MM.1S (cell line): ENCODE measurements at regions not wholly inside any gene's neighbourhood (a gene's known extent, or its start where the extent isn't known, plus 50 kb on each side); places are given as distances from the start of the nearest gene placed in this dataset.

Source experiments
- DNase-seq: peaks from one replicate; pipeline ENCODE4 v3.0.0-alpha.2; 2015
- H2AFZ ChIP-seq: fragments of 300-600 bp; sonication (generic); 2 replicates; pipeline ENCODE4 v1.6.0; 2016; ENCODE audit warnings: antibody characterized with exemption, low read length
- H3F3A ChIP-seq: fragments of 300-600 bp; sonication (generic); 2 replicates; pipeline ENCODE4 v1.6.1; 2016; ENCODE audit warnings: mild to moderate bottlenecking, antibody characterized with exemption, low read length, moderate library complexity, mixed read lengths; ENCODE audit not compliant: insufficient read depth
- H3K27ac ChIP-seq: fragments of 300-600 bp; sonication (generic); 2 replicates; pipeline ENCODE4 v1.5.1; 2016; ENCODE audit warnings: mild to moderate bottlenecking, low read length
- H3K27me3 ChIP-seq: fragments of 300-600 bp; sonication (generic); replicated peaks from 2 replicates; pipeline ENCODE4 v1.6.0; 2016; ENCODE audit warnings: low read length; ENCODE audit not compliant: insufficient read depth
- H3K36me3 ChIP-seq: fragments of 300-600 bp; sonication (generic); replicated peaks from 2 replicates; pipeline ENCODE4 v1.6.1; 2016; ENCODE audit warnings: mild to moderate bottlenecking, low read length, mixed read lengths; ENCODE audit not compliant: insufficient read depth
- H3K4me1 ChIP-seq: fragments of 300-600 bp; sonication (generic); 2 replicates; pipeline ENCODE4 v1.6.1; 2016; ENCODE audit warnings: low read length, mixed read lengths
- H3K4me2 ChIP-seq: fragments of 300-600 bp; sonication (generic); 2 replicates; pipeline ENCODE4 v1.6.0; 2016; ENCODE audit warnings: low read depth, low read length
- H3K4me3 ChIP-seq: fragments of 300-600 bp; sonication (generic); 2 replicates; pipeline ENCODE4 v1.5.1; 2016; ENCODE audit warnings: low read length, mixed read lengths
- H3K79me2 ChIP-seq: fragments of 300-600 bp; sonication (generic); 2 replicates; pipeline ENCODE4 v1.6.1; 2016; ENCODE audit warnings: mixed run types, low read length, mixed read lengths
- H3K9ac ChIP-seq: fragments of 300-600 bp; sonication (generic); 2 replicates; pipeline ENCODE4 v1.6.1; 2016; ENCODE audit warnings: low read length, mixed read lengths
- H3K9me2 ChIP-seq: fragments of 300-600 bp; sonication (generic); replicated peaks from 2 replicates; pipeline ENCODE4 v1.6.1; 2016; ENCODE audit warnings: mild to moderate bottlenecking, low read length, mixed read lengths; ENCODE audit not compliant: insufficient read depth
- H3K9me3 ChIP-seq: fragments of 300-600 bp; sonication (generic); replicated peaks from 2 replicates; pipeline ENCODE4 v1.6.1; 2016; ENCODE audit warnings: mild to moderate bottlenecking, low read length, mixed read lengths; ENCODE audit not compliant: insufficient read depth
- H4K20me1 ChIP-seq: fragments of 300-600 bp; sonication (generic); 2 replicates; pipeline ENCODE4 v1.6.1; 2016; ENCODE audit warnings: mild to moderate bottlenecking, low read length, moderate library complexity, mixed read lengths; ENCODE audit not compliant: insufficient read depth
- EZH2 ChIP-seq: fragments of 300-600 bp; sonication (generic); optimal IDR thresholded peaks from 2 replicates; pipeline ENCODE3; 2017; ENCODE audit warnings: low read depth, mild to moderate bottlenecking, antibody characterized with exemption, low read length, mixed read lengths
- EZH2phosphoT487 ChIP-seq: fragments of 300-600 bp; sonication (generic); IDR thresholded peaks from 2 replicates; pipeline ENCODE4 v1.6.1; 2018; ENCODE audit warnings: antibody characterized with exemption, low read length
- TF ChIP-seq, protein P1 (sequence below): fragments of 300-600 bp; sonication (generic); IDR thresholded peaks from 2 replicates; pipeline ENCODE4 v1.5.1; 2016; ENCODE audit warnings: antibody characterized with exemption, low read length, mixed read lengths

DNA sequence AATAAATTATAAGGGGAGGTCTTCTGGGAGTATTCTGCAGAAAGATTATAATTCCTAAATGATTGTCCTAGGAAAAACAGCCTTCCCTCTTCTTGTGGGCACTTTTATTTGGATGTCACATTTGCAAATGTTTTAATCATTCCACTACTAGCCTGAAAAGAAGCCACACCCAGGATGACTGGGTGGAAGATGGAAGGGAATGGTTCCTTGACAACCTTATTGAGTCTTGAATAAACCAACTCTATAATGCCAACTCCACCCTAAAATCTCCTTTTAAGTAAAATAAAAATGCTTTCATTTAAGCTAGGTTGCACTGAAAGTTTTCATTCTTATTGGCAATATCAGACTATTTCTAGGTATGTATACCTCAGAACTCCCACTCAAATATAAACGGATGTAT, 494.6 kb downstream of the RFC3 start:
- no peaks in the 10 kb centered on the region for H3K9me2 ChIP-seq
- no peak overlapping the region for H3K27ac ChIP-seq
- no peaks in the 10 kb centered on the region for H3K27me3 ChIP-seq
- H3K36me3 ChIP-seq, result no peaks in the 10 kb centered on the region
- H2AFZ ChIP-seq, result no peak overlapping the region
- H3K4me3 ChIP-seq, result no peak overlapping the region
- H3K4me1 ChIP-seq, result no peaks in the 10 kb centered on the region
- H4K20me1 ChIP-seq, result no peaks in the 10 kb centered on the region
- DNase-seq, result no peak
- no peaks in the 10 kb centered on the region for H3K9me3 ChIP-seq
- H3F3A ChIP-seq, result no peaks in the 10 kb centered on the region
- H3K79me2 ChIP-seq, result no peaks in the 10 kb centered on the region
- H3K9ac ChIP-seq, result no peak overlapping the region
- no peak overlapping the region for H3K4me2 ChIP-seq
- no peak for TF ChIP-seq EZH2phosphoT487
- TF ChIP-seq EZH2, result no peak
- TF ChIP-seq, protein P1, sequence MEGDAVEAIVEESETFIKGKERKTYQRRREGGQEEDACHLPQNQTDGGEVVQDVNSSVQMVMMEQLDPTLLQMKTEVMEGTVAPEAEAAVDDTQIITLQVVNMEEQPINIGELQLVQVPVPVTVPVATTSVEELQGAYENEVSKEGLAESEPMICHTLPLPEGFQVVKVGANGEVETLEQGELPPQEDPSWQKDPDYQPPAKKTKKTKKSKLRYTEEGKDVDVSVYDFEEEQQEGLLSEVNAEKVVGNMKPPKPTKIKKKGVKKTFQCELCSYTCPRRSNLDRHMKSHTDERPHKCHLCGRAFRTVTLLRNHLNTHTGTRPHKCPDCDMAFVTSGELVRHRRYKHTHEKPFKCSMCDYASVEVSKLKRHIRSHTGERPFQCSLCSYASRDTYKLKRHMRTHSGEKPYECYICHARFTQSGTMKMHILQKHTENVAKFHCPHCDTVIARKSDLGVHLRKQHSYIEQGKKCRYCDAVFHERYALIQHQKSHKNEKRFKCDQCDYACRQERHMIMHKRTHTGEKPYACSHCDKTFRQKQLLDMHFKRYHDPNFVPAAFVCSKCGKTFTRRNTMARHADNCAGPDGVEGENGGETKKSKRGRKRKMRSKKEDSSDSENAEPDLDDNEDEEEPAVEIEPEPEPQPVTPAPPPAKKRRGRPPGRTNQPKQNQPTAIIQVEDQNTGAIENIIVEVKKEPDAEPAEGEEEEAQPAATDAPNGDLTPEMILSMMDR, result no peak

DNA sequence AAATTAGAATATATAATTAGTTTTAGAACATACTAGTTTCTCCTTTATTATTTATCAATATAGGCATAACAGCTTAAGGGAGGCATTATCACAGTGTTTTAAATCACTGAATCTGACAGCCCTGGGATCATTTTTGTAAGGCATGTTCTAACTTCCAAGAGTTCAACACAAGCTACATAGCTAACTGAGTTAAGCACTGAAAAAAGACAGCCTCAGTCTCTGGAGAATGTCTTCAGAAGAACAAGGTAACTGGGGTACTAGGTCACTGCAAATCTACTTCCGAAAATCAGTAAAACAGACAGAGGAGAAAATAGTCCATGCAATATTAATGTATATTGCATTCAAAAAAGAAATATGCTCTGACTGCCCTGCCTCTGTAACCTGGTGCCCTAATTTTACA, 502.1 kb downstream of the RFC3 start:
- Histone ChIP-seq H3K4me2 (no peak overlapping the region), H3F3A (no peaks in the 10 kb centered on the region), H3K27me3 (no peaks in the 10 kb centered on the region), H3K4me3 (no peak overlapping the region), H3K36me3 (no peaks in the 10 kb centered on the region), H3K9ac (no peak overlapping the region), H3K9me2 (no peaks in the 10 kb centered on the region), H3K4me1 (no peaks in the 10 kb centered on the region), H3K27ac (no peak overlapping the region), H2AFZ (no peak overlapping the region), H3K9me3 (no peaks in the 10 kb centered on the region), H4K20me1 (no peaks in the 10 kb centered on the region), H3K79me2 (no peaks in the 10 kb centered on the region)
- no peak for TF ChIP-seq EZH2phosphoT487
- TF ChIP-seq, protein P1, result no peak
- TF ChIP-seq EZH2, result no peak
- DNase-seq, result no peak

DNA sequence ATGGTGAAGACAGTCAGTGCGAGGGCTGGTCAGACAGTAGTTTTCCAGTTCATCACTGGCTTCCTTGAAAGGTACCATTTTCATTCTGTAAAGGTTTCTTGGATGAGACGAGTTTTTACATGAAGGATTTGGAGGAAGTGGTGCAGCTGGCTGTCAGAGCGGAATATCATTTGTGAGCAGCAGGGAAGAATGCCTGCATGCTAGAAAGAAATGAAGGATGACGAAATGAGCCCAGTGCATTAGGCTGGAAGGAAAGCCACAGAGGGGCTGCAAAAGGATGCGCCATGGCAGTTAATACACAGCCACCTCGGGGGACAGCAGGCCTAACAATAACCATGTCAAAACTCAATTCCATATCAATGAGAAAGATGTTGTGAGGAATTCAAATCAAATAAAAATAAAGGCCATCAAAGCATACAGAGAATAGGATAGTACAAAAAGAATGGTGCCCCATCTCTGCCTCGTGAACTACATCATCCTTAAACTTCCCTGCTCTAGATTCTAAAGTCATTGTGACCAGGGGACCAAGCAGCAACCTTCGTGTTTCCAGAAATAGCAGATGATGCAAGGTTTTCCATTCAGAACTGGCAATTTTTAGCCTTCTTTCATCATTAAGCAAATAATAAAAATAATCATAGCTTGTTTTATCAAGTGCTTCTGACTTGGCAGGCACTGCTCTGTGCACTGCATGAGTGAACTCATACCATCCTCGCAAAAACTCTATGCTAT, 504.2 kb downstream of the RFC3 start:
- no peak for TF ChIP-seq EZH2
- TF ChIP-seq EZH2phosphoT487, result no peak
- TF ChIP-seq, protein P1, result no peak

More for the DNA sequence above, 504.2 kb downstream of the RFC3 start:
- Histone ChIP-seq H3K27me3 (no peaks in the 10 kb centered on the region), H3K4me3 (no peak overlapping the region), H3K4me2 (no peak overlapping the region), H4K20me1 (no peaks in the 10 kb centered on the region), H3K4me1 (no peaks in the 10 kb centered on the region), H3K79me2 (no peaks in the 10 kb centered on the region), H3K9me2 (no peaks in the 10 kb centered on the region), H3F3A (no peaks in the 10 kb centered on the region), H2AFZ (no peak overlapping the region), H3K9me3 (no peaks in the 10 kb centered on the region), H3K9ac (no peak overlapping the region), H3K36me3 (no peaks in the 10 kb centered on the region), H3K27ac (no peak overlapping the region)
- no peak for DNase-seq
